Loucy (cell line): ENCODE measurements at regions not wholly inside any gene's neighbourhood (a gene's known extent, or its start where the extent isn't known, plus 50 kb on each side); places are given as distances from the start of the nearest gene placed in this dataset.

Source experiments
- H2AFZ ChIP-seq: fragments of 200-600 bp; sonication (generic); 2 replicates; pipeline ENCODE4 v1.6.0; 2016; ENCODE audit warnings: antibody characterized with exemption, mild to moderate bottlenecking, low read length, moderate library complexity
- H3F3A ChIP-seq: fragments of 200-600 bp; 2 replicates; pipeline ENCODE4 v1.6.0; 2016; ENCODE audit warnings: antibody characterized with exemption, low read depth, mild to moderate bottlenecking
- H3K27me3 ChIP-seq: fragments of 200-600 bp; sonication (generic); 2 replicates; pipeline ENCODE4 v1.6.1; 2014; ENCODE audit warnings: low read length, mild to moderate bottlenecking; ENCODE audit not compliant: insufficient read depth, poor library complexity, severe bottlenecking
- H3K36me3 ChIP-seq: fragments of 200-600 bp; sonication (generic); 2 replicates; pipeline ENCODE4 v1.6.1; 2016; ENCODE audit warnings: low read length; ENCODE audit not compliant: insufficient read depth
- H3K4me1 ChIP-seq: fragments of 200-600 bp; sonication (generic); 2 replicates; pipeline ENCODE4 v1.5.1; 2014; ENCODE audit warnings: low read length, mild to moderate bottlenecking; ENCODE audit not compliant: insufficient read depth, poor library complexity, severe bottlenecking
- H3K4me2 ChIP-seq: fragments of 200-600 bp; sonication (generic); 2 replicates; pipeline ENCODE4 v1.6.0; 2014; ENCODE audit warnings: antibody characterized with exemption, low read length, low read depth, mild to moderate bottlenecking; ENCODE audit not compliant: poor library complexity, severe bottlenecking
- H3K4me3 ChIP-seq: fragments of 200-600 bp; sonication (generic); 2 replicates; pipeline ENCODE4 v1.5.1; 2014; ENCODE audit warnings: low read length, mild to moderate bottlenecking, mixed read lengths; ENCODE audit not compliant: poor library complexity, severe bottlenecking
- H3K79me2 ChIP-seq: fragments of 200-600 bp; sonication (generic); 2 replicates; pipeline ENCODE4 v1.6.1; 2014; ENCODE audit warnings: low read length; ENCODE audit not compliant: insufficient read depth
- H3K9ac ChIP-seq: fragments of 200-600 bp; sonication (generic); 2 replicates; pipeline ENCODE4 v1.6.0; 2014; ENCODE audit warnings: mild to moderate bottlenecking, low read depth, low read length, moderate library complexity; ENCODE audit not compliant: poor library complexity, severe bottlenecking
- H3K9me2 ChIP-seq: fragments of 200-600 bp; sonication (generic); replicated peaks from 2 replicates; pipeline ENCODE4 v1.6.1; 2016; ENCODE audit warnings: low read depth, low read length, mixed read lengths
- H3K9me3 ChIP-seq: fragments of 200-600 bp; sonication (generic); 2 replicates; pipeline ENCODE4 v1.6.1; 2014; ENCODE audit warnings: mild to moderate bottlenecking, antibody characterized with exemption, low read length, low read depth; ENCODE audit not compliant: insufficient read depth
- H4K20me1 ChIP-seq: fragments of 200-600 bp; sonication (generic); 2 replicates; pipeline ENCODE4 v1.6.0; 2014; ENCODE audit warnings: antibody characterized with exemption, low read length, mild to moderate bottlenecking; ENCODE audit not compliant: insufficient read depth, poor library complexity, severe bottlenecking
- EZH2phosphoT487 ChIP-seq: fragments of 200-600 bp; IDR thresholded peaks from 2 replicates; pipeline ENCODE4 v1.6.1; 2018; ENCODE audit warnings: antibody characterized with exemption, mild to moderate bottlenecking, moderate library complexity, borderline replicate concordance
- TF ChIP-seq, protein P1 (sequence below): fragments of 200-600 bp; sonication (generic); conservative IDR thresholded peaks from 2 replicates; pipeline ENCODE4 v1.5.1; 2014; ENCODE audit warnings: mild to moderate bottlenecking, antibody characterized with exemption, low read length

DNA sequence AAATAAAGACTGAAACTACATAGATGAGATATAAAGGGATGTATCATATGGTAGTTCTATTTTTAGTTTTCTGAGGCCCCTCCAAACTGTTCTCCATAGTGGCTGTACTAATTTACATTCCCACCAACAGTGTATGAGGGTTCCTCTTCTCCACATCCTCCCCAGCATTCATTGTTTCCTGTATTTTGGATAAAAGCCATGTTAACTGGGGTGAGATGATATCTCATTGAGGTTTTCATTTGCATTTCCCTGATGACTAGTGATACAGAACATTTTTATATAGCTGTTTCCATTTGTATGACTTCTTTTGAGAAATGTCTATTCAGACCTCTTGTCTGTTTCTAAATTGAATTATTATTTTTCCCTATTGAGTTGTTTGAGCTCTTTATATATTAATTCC, 229.3 kb downstream of the RFPL4B start:
- Histone ChIP-seq H4K20me1 (no peaks in the 10 kb centered on the region), H3K4me1 (no peaks in the 10 kb centered on the region), H3K9me2 (no peaks in the 10 kb centered on the region), H3K27me3 (no peaks in the 10 kb centered on the region), H3K79me2 (no peaks in the 10 kb centered on the region), H3K4me2 (no peak overlapping the region), H3F3A (no peaks in the 10 kb centered on the region), H2AFZ (no peak overlapping the region), H3K9ac (no peak overlapping the region), H3K9me3 (no peaks in the 10 kb centered on the region), H3K36me3 (no peaks in the 10 kb centered on the region), H3K4me3 (no peak overlapping the region)
- TF ChIP-seq, protein P1, sequence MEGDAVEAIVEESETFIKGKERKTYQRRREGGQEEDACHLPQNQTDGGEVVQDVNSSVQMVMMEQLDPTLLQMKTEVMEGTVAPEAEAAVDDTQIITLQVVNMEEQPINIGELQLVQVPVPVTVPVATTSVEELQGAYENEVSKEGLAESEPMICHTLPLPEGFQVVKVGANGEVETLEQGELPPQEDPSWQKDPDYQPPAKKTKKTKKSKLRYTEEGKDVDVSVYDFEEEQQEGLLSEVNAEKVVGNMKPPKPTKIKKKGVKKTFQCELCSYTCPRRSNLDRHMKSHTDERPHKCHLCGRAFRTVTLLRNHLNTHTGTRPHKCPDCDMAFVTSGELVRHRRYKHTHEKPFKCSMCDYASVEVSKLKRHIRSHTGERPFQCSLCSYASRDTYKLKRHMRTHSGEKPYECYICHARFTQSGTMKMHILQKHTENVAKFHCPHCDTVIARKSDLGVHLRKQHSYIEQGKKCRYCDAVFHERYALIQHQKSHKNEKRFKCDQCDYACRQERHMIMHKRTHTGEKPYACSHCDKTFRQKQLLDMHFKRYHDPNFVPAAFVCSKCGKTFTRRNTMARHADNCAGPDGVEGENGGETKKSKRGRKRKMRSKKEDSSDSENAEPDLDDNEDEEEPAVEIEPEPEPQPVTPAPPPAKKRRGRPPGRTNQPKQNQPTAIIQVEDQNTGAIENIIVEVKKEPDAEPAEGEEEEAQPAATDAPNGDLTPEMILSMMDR = no peak
- TF ChIP-seq EZH2phosphoT487 = no peak

DNA sequence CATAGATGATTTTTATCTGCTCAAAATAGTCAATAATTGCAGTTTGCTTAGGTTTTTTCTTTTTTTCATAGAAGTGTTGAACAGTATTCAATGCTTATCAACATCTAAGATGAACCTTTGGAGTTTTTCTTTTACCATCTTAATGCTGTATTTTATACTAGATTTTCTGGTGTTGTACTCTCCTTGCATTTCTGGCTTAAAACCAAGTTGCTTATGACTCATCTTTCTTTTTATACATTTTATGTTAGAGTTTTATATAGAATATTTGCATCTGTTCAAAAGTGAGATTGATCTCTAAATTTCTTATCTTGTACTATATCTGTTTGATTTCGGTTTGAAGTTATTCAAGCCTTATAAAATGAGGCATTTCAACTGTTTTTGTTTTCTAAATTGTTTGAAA, 232.5 kb downstream of the RFPL4B start:
- H3K9me3 ChIP-seq = no peaks in the 10 kb centered on the region
- no peaks in the 10 kb centered on the region for H3K4me1 ChIP-seq
- H3K4me2 ChIP-seq = no peak overlapping the region
- no peaks in the 10 kb centered on the region for H3K36me3 ChIP-seq
- H3K27me3 ChIP-seq = no peaks in the 10 kb centered on the region
- no peak for TF ChIP-seq EZH2phosphoT487
- TF ChIP-seq, protein P1 = no peak
- H3K4me3 ChIP-seq = no peak overlapping the region
- H3K9ac ChIP-seq = no peak overlapping the region
- H3K9me2 ChIP-seq = no peaks in the 10 kb centered on the region
- H3F3A ChIP-seq = no peaks in the 10 kb centered on the region
- no peaks in the 10 kb centered on the region for H3K79me2 ChIP-seq
- H2AFZ ChIP-seq = no peak overlapping the region
- H4K20me1 ChIP-seq = no peaks in the 10 kb centered on the region

DNA sequence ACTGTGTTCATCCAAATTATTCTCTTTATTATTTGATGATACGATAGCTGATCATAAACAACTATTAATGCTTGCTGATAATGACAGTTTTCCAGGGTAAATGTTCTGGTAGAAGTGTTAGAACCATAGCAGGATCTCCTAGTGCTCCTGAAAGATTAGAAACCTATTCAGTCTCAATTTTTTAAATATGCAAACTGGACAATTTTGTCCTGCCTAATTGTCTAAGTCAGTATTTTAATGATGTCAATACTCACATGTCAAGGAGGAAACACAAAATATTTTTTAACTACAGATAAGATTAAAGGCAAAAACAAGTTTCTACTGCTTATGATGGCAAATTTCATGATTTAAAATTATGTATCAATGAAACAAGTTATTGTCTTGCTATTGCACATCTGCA, 233.9 kb downstream of the RFPL4B start:
- Histone ChIP-seq H2AFZ (no peak overlapping the region), H3K4me1 (no peaks in the 10 kb centered on the region), H3K9ac (no peak overlapping the region), H3F3A (no peaks in the 10 kb centered on the region), H3K9me3 (no peaks in the 10 kb centered on the region), H3K36me3 (no peaks in the 10 kb centered on the region), H3K27me3 (no peaks in the 10 kb centered on the region), H4K20me1 (no peaks in the 10 kb centered on the region), H3K4me3 (no peak overlapping the region), H3K9me2 (no peaks in the 10 kb centered on the region), H3K79me2 (no peaks in the 10 kb centered on the region), H3K4me2 (no peak overlapping the region)
- TF ChIP-seq EZH2phosphoT487 = no peak
- TF ChIP-seq, protein P1 = no peak
